ENCODE measurements at regions not wholly inside any gene's neighbourhood (a gene's known extent, or its start where the extent isn't known, plus 50 kb on each side); places are given as distances from the start of the nearest gene placed in this dataset.

- H3K9me3 ChIP-seq (ENCODE audit: low read length): no peaks in the 10 kb centered on the region
- ATAC-seq (no peak), DNase-seq (ENCODE audit: low spot score) (no peak), FAIRE-seq (no peak)
- no peaks in the 10 kb centered on the region for H3K27me3 ChIP-seq (ENCODE audit: control insufficient read depth in 1 of 2, insufficient read depth in 2 of 2, low read length in 2 of 2)
- ChIA-PET POLR2A (no interaction called here), CTCF (ENCODE audit: low intra/inter-chr PET ratio, low total read pairs) (no interaction called here)
- H3K9ac ChIP-seq (ENCODE audit: insufficient read depth, low read depth, low read length): no peak overlapping the region
- intact Hi-C loops (cut with micrococcal nuclease; ENCODE audit: unreplicated experiment): no loop called here
- 3% methylated on average over 2 of the region's 2 CpGs for WGBS (ENCODE audit: low lambda C conversion rate)
- H4K20me1 ChIP-seq (ENCODE audit: insufficient read depth, low read length): no peaks in the 10 kb centered on the region
- H3K4me1 ChIP-seq (ENCODE audit: insufficient read depth, low read length): no peaks in the 10 kb centered on the region
- H3K79me2 ChIP-seq (ENCODE audit: insufficient read depth, low read length): no peaks in the 10 kb centered on the region
- no peak overlapping the region for H3K4me3 ChIP-seq (replicated peaks in 1 of 3; ENCODE audit: insufficient read depth in 1 of 3, low read depth in 2 of 3, low read length in 3 of 3)
- H3K4me2 ChIP-seq (ENCODE audit: low read depth, low read length): no peak overlapping the region
- H2AFZ ChIP-seq (ENCODE audit: low read length): no peak overlapping the region
- BruUV-seq (replicated peaks): no TSS peak
- in situ Hi-C loops (cut with HindIII; ENCODE audit: extremely low pct_ligation_motif_present, low pct_unique_long_range_greater_than_20kb): no loop called here
- TF ChIP-seq NFKB2 (CRISPR knock-in tag; IDR thresholded peaks at IDR 0.05; ENCODE audit: borderline replicate concordance) (no peak), ZMAT5 (CRISPR knock-in tag; IDR thresholded peaks at IDR 0.05; ENCODE audit: borderline replicate concordance, low read depth) (no peak), MAFF (IDR thresholded peaks at IDR 0.05; ENCODE audit: low read depth, low read length) (no peak), ZNF205 (CRISPR knock-in tag; IDR thresholded peaks at IDR 0.05) (no peak), ESRRA (CRISPR knock-in tag; IDR thresholded peaks at IDR 0.05; ENCODE audit: low read depth) (no peak), ZNF44 (CRISPR knock-in tag; IDR thresholded peaks at IDR 0.05) (no peak), ZNF430 (CRISPR knock-in tag; IDR thresholded peaks at IDR 0.05) (no peak), KMT2B (CRISPR knock-in tag; IDR thresholded peaks at IDR 0.05) (no peak), RFX5 (IDR thresholded peaks at IDR 0.05; ENCODE audit: low read depth, low read length) (no peak), NFE2L2 (IDR thresholded peaks at IDR 0.05; ENCODE audit: low read length) (no peak), PLRG1 (conservative IDR thresholded peaks at IDR 0.05) (no peak), PRPF4 (IDR thresholded peaks at IDR 0.05; ENCODE audit: low read depth, low read length, poor library complexity, severe bottlenecking) (no peak), NFE2 (CRISPR knock-in tag; IDR thresholded peaks at IDR 0.05) (no peak), ZNF12 (CRISPR knock-in tag; IDR thresholded peaks at IDR 0.05) (no peak), RFX1 (IDR thresholded peaks at IDR 0.05) (no peak)
- TF ChIP-seq, protein P1, sequence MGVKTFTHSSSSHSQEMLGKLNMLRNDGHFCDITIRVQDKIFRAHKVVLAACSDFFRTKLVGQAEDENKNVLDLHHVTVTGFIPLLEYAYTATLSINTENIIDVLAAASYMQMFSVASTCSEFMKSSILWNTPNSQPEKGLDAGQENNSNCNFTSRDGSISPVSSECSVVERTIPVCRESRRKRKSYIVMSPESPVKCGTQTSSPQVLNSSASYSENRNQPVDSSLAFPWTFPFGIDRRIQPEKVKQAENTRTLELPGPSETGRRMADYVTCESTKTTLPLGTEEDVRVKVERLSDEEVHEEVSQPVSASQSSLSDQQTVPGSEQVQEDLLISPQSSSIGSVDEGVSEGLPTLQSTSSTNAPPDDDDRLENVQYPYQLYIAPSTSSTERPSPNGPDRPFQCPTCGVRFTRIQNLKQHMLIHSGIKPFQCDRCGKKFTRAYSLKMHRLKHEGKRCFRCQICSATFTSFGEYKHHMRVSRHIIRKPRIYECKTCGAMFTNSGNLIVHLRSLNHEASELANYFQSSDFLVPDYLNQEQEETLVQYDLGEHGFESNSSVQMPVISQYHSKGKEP (CRISPR knock-in tag; IDR thresholded peaks at IDR 0.05): no peak
- no peaks in the 10 kb centered on the region for H3K36me3 ChIP-seq (replicated peaks in 1 of 2; ENCODE audit: control insufficient read depth in 1 of 2, insufficient read depth in 2 of 2, low read length in 2 of 2)
- no peak overlapping the region for H3K27ac ChIP-seq (ENCODE audit: extremely low read length, insufficient read depth, low read length)
Observed at GRCh38 chr9:33687779-33688178, 107.6 kb upstream of the PRSS3 start.

Measured in HepG2 (cell line).